ENCODE measurements at regions not wholly inside any gene's neighbourhood (a gene's known extent, or its start where the extent isn't known, plus 50 kb on each side); places are given as distances from the start of the nearest gene placed in this dataset.
A peak's percentile ranks its signal among the peaks of the same experiment; 100 is the strongest.

GRCh38 chr1:194544012-194544411 lies 1357.6 kb upstream of the B3GALT2 start:
- Mint-ChIP-seq H3K4me1 (ENCODE audit: low read depth) (no peaks in the 10 kb centered on the region), H3K9me3 (peaks cover 10% of the 10 kb centered on the region), H3K4me3 (no peak overlapping the region), H3K27ac (no peak overlapping the region), H3K36me3 (ENCODE audit: low read depth) (no peaks in the 10 kb centered on the region), H3K27me3 (ENCODE audit: insufficient read depth) (no peaks in the 10 kb centered on the region; the same call in 1 of the 2 replicates)
- no peak for TF ChIP-seq CTCF (IDR thresholded peaks at IDR 0.05)
- no peak for DNase-seq

GRCh38 chr1:194538453-194538852 lies 1352.0 kb upstream of the B3GALT2 start:
- Mint-ChIP-seq H3K27me3 (ENCODE audit: insufficient read depth) (peaks cover 4% of the 10 kb centered on the region), H3K27ac (no peak overlapping the region)
- no peak for TF ChIP-seq CTCF (IDR thresholded peaks at IDR 0.05)

GRCh38 chr1:194537521-194537920 lies 1351.1 kb upstream of the B3GALT2 start:
- no peak for TF ChIP-seq CTCF (IDR thresholded peaks at IDR 0.05)
- Mint-ChIP-seq H3K27ac (no peak overlapping the region), H3K4me1 (ENCODE audit: low read depth) (peaks cover 22% of the 10 kb centered on the region), H3K4me3 (no peak overlapping the region), H3K36me3 (ENCODE audit: low read depth) (no peaks in the 10 kb centered on the region), H3K27me3 (ENCODE audit: insufficient read depth) (peaks cover 4% of the 10 kb centered on the region), H3K9me3 (peaks cover 5% of the 10 kb centered on the region)
- no peak for DNase-seq

More at GRCh38 chr1:194538453-194538852, 1352.0 kb upstream of the B3GALT2 start:
- Mint-ChIP-seq H3K36me3 (ENCODE audit: low read depth) (no peaks in the 10 kb centered on the region), H3K4me3 (no peak overlapping the region), H3K9me3 (peaks cover 5% of the 10 kb centered on the region), H3K4me1 (ENCODE audit: low read depth) (peaks cover 21% of the 10 kb centered on the region)
- DNase-seq = no peak

GRCh38 chr1:194535369-194535768 lies 1349.0 kb upstream of the B3GALT2 start:
- peak overlapping the region; percentile 51 for H3K27ac Mint-ChIP-seq
- H3K27me3 Mint-ChIP-seq (ENCODE audit: insufficient read depth) = peaks cover 4% of the 10 kb centered on the region
- DNase-seq = peak; percentile 28
- H3K36me3 Mint-ChIP-seq (ENCODE audit: low read depth) = no peaks in the 10 kb centered on the region
- peaks cover 22% of the 10 kb centered on the region for H3K4me1 Mint-ChIP-seq (ENCODE audit: low read depth)
- H3K9me3 Mint-ChIP-seq = peaks cover 5% of the 10 kb centered on the region
- peak overlapping the region; percentile 55 for H3K4me3 Mint-ChIP-seq
- TF ChIP-seq CTCF (IDR thresholded peaks at IDR 0.05) = no peak

- no peaks in the 10 kb centered on the region for H3K36me3 Mint-ChIP-seq (ENCODE audit: low read depth)
- TF ChIP-seq CTCF (IDR thresholded peaks at IDR 0.05) = no peak
- peak overlapping the region; percentile 51; the same call in 1 of the 2 replicates for H3K27ac Mint-ChIP-seq
- peaks cover 4% of the 10 kb centered on the region for H3K27me3 Mint-ChIP-seq (ENCODE audit: insufficient read depth)
- H3K4me3 Mint-ChIP-seq = no peak overlapping the region
- H3K4me1 Mint-ChIP-seq (ENCODE audit: low read depth) = peaks cover 22% of the 10 kb centered on the region
- DNase-seq = no peak
- peaks cover 5% of the 10 kb centered on the region for H3K9me3 Mint-ChIP-seq
Measured at GRCh38 chr1:194534784-194535183, 1348.4 kb upstream of the B3GALT2 start.

GRCh38 chr1:194533641-194534040 lies 1347.2 kb upstream of the B3GALT2 start:
- H3K27me3 Mint-ChIP-seq (ENCODE audit: insufficient read depth) = peaks cover 4% of the 10 kb centered on the region
- peaks cover 22% of the 10 kb centered on the region for H3K4me1 Mint-ChIP-seq (ENCODE audit: low read depth)
- no peak overlapping the region for H3K4me3 Mint-ChIP-seq
- no peaks in the 10 kb centered on the region for H3K36me3 Mint-ChIP-seq (ENCODE audit: low read depth)
- no peak for DNase-seq
- peaks cover 5% of the 10 kb centered on the region for H3K9me3 Mint-ChIP-seq
- no peak overlapping the region for H3K27ac Mint-ChIP-seq
- no peak for TF ChIP-seq CTCF (IDR thresholded peaks at IDR 0.05)
